Lower lobe of right lung (tissue), 2 donors: ENCODE measurements at regions not wholly inside any gene's neighbourhood (a gene's known extent, or its start where the extent isn't known, plus 50 kb on each side); places are given as distances from the start of the nearest gene placed in this dataset.

Experiments
- ATAC-seq, 2 donors: fragments of 200-7000 bp; cut with Tn5 transposase; one replicate each; pipeline ENCODE4 v1.9.1; 2020 to 2022; ENCODE audit warnings: mild to moderate bottlenecking in 2 of 2, moderate library complexity in 2 of 2
- DNase-seq: peaks from one replicate; pipeline ENCODE4 v3.0.0-alpha.2; 2020
- H3K27ac ChIP-seq: fragments of 200-600 bp; one replicate; pipeline ENCODE4 v1.8.0; 2022
- H3K27me3 ChIP-seq: fragments of 200-600 bp; one replicate; pipeline ENCODE4 v1.8.0; 2022; ENCODE audit warnings: low read depth
- H3K36me3 ChIP-seq: fragments of 200-600 bp; one replicate; pipeline ENCODE4 v1.8.0; 2022; ENCODE audit warnings: mild to moderate bottlenecking
- H3K4me1 ChIP-seq: fragments of 200-600 bp; one replicate; pipeline ENCODE4 v1.8.0; 2022
- H3K4me3 ChIP-seq: fragments of 200-600 bp; one replicate; pipeline ENCODE4 v1.8.0; 2022; ENCODE audit warnings: mild to moderate bottlenecking
- H3K9me3 ChIP-seq: fragments of 200-600 bp; one replicate; pipeline ENCODE4 v1.8.0; 2022
- CTCF ChIP-seq: fragments of 200-600 bp; IDR thresholded peaks from one replicate; pipeline ENCODE4 v1.8.0; 2022; ENCODE audit warnings: antibody characterized with exemption, mild to moderate bottlenecking
- intact Hi-C: fragments of 100-400 bp; cut with DNase I; formaldehyde crosslinking; loops from one replicate; pipeline ENCODE4 v1.11.0; 2022
- donor health status: DM: no; HTN: yes; CAD: no; lungs with severe emphysema.

GRCh38 chr18:25825979-25826776 is 264.2 kb downstream of the SS18 start:
- H3K4me1 ChIP-seq = no peaks in the 10 kb centered on the region
- H3K27ac ChIP-seq = no peak overlapping the region
- no peaks in the 10 kb centered on the region for H3K9me3 ChIP-seq
- H3K27me3 ChIP-seq = no peaks in the 10 kb centered on the region
- intact Hi-C loops = no loop called here
- TF ChIP-seq CTCF = no peak
- no peak for DNase-seq
- no peaks in the 10 kb centered on the region for H3K36me3 ChIP-seq
- ATAC-seq = no peak
- H3K4me3 ChIP-seq = no peak overlapping the region

GRCh38 chr18:25825056-25825455 is 265.4 kb downstream of the SS18 start:
- ATAC-seq (no peak), DNase-seq (no peak)
- no peak for TF ChIP-seq CTCF
- Histone ChIP-seq H3K4me1 (no peaks in the 10 kb centered on the region), H3K36me3 (no peaks in the 10 kb centered on the region), H3K27me3 (no peaks in the 10 kb centered on the region), H3K27ac (no peak overlapping the region), H3K9me3 (no peaks in the 10 kb centered on the region), H3K4me3 (no peak overlapping the region)
- intact Hi-C loops = no loop called here

GRCh38 chr18:25819746-25820363 is 270.6 kb downstream of the SS18 start:
- no peaks in the 10 kb centered on the region for H3K27me3 ChIP-seq
- ATAC-seq (no peak), DNase-seq (no peak)
- no peak overlapping the region for H3K27ac ChIP-seq
- TF ChIP-seq CTCF = no peak
- intact Hi-C loops = no loop called here
- H3K4me3 ChIP-seq = no peak overlapping the region
- no peaks in the 10 kb centered on the region for H3K36me3 ChIP-seq
- H3K4me1 ChIP-seq = no peaks in the 10 kb centered on the region
- no peaks in the 10 kb centered on the region for H3K9me3 ChIP-seq

- no peak for TF ChIP-seq CTCF
These were observed 271.9 kb downstream of the SS18 start for GRCh38 chr18:25818505-25818904.

GRCh38 chr18:25817546-25818237 is 272.7 kb downstream of the SS18 start:
- no peak for DNase-seq
- Histone ChIP-seq H3K4me3 (no peak overlapping the region), H3K4me1 (no peaks in the 10 kb centered on the region), H3K27ac (no peak overlapping the region), H3K36me3 (no peaks in the 10 kb centered on the region), H3K27me3 (no peaks in the 10 kb centered on the region), H3K9me3 (no peaks in the 10 kb centered on the region)
- TF ChIP-seq CTCF = no peak
- no peak for ATAC-seq
- intact Hi-C loops = no loop called here

More at GRCh38 chr18:25818505-25818904, 271.9 kb downstream of the SS18 start:
- Histone ChIP-seq H3K36me3 (no peaks in the 10 kb centered on the region), H3K9me3 (no peaks in the 10 kb centered on the region), H3K27ac (no peak overlapping the region), H3K4me3 (no peak overlapping the region), H3K4me1 (no peaks in the 10 kb centered on the region), H3K27me3 (no peaks in the 10 kb centered on the region)
- intact Hi-C loops = no loop called here
- no peak for ATAC-seq
- no peak for DNase-seq
